Inflammatory macrophage treated with lipopolysaccharide for 4 hours (primary cell): ENCODE measurements at regions not wholly inside any gene's neighbourhood (a gene's known extent, or its start where the extent isn't known, plus 50 kb on each side); places are given as distances from the start of the nearest gene placed in this dataset.
"Not testable (repeated sequence)": the region's sequence is repeated elsewhere in the genome, so short reads cannot be mapped to it uniquely, and the experiment has no call there.

Experiments used
- DNase-seq: peaks from one replicate; pipeline ENCODE4 v3.0.0-alpha.2; 2020

DNA sequence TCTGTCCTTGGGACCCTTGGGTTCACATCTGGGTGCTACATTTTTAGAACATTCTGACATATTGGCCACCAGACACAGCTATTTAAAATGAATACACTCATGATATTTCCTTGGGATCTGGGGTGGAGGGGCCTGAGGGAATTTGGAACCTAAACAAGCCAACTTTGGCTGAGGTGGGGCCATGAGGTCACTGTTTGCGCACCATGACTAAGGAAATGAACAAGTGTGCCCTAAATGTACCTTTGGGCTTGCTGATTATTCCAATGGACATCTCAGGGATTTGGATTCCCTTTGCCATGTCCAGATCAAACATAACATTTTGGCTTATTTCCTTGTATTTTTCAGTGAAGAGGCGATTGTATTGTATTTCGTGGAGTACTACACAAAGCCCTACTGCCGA lies 80.5 kb upstream of the SEC11C start:
- DNase-seq: no peak

GRCh38 chr18:59060551-59060950 lies 79.1 kb upstream of the SEC11C start:
- no peak for DNase-seq

DNA sequence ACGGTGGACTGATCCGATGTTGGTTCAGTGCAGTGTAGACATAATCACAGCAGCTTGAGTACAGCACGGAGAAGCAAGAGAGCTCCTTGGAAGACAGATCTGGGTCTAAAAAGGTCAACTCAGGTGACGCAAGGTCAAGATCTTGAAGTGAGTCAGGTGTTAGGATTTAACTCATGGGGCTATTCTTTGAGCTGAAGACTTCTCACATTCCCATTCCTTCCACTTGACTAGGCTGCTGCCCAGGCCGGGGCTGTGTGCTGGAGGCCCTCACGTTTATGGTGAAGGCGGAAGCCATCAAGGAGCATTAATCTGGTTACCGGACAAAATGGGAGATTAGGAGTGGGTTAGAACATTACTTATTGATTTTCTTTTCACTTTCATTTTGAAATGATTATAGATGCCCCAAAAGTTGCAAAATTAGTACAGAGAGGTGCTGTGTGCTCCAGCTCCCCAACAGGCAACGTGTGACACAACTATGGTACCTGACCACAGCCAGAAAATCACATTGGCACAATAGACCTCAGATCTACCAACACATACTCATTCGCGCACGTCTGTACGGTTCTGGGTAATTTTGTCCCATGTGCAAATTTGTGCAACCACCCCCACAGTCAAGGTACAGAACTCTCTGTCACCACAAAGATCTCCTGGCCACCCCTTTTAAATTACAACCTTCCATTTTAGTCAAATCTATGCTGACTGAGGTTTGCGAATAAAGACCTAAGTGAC lies 77.6 kb upstream of the SEC11C start:
- no peak for DNase-seq

DNA sequence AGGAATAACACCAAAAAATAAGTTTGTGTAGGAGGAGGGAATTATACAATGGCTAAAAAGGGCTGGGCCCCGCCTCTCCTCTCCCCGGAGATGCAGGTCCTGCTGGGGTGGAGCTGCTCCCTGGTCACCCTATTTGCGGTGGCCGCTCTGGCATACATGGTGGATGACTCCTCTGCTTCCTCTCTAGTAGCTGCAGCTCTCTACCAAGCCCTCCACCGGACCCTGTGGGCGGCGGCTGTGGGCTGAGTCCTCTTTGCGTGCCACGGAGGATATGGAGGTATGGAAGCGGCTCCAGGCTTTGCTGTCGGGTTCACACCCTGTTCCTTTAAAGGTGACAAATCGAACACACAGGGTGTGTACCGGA lies 77.1 kb upstream of the SEC11C start:
- DNase-seq: no peak

GRCh38 chr18:59063300-59063906 lies 76.3 kb upstream of the SEC11C start:
- no peak for DNase-seq

- no peak for DNase-seq
Observed at GRCh38 chr18:59063912-59064311, 75.8 kb upstream of the SEC11C start.

GRCh38 chr18:59065684-59066083 lies 74.0 kb upstream of the SEC11C start:
- no peak for DNase-seq

- no peak for DNase-seq
Observed at GRCh38 chr18:59067873-59068272, 71.8 kb upstream of the SEC11C start.

DNA sequence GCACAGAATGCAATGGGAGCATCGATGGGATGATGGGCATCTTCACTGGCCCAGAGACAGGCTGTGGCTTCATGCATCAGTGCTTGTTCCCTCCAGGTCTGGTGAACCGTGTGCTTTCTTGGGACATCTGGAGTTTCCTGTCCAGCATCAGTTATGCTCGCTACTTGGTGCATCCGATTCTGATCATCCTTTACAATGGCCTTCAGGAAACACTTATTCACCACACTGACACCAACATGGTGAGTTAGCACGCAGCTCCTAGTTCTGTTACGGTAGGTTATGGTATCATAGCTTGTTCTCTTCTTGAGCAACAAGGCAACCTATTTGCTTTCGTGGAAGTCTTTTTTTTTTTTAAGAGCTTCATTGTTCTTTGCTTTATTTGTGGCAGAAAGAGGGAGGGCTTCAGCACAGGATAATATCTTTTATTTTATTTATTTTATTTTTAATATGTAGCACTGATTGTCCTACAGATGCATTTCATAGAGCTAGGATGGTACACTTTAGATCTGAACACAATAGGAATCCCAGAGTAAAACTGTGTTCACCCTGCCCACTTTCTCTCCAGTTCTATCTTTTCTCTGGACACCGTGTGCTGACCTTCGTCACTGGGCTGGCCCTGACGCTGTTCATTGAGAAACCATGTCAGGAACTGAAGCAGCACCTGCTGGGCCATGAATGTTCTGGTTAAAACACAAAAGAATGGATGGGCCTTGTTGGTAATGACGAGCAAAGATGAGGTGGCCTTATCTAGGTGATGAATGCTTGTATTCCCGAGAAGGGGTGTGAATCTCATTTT lies 71.2 kb upstream of the SEC11C start:
- DNase-seq: no peak

DNA sequence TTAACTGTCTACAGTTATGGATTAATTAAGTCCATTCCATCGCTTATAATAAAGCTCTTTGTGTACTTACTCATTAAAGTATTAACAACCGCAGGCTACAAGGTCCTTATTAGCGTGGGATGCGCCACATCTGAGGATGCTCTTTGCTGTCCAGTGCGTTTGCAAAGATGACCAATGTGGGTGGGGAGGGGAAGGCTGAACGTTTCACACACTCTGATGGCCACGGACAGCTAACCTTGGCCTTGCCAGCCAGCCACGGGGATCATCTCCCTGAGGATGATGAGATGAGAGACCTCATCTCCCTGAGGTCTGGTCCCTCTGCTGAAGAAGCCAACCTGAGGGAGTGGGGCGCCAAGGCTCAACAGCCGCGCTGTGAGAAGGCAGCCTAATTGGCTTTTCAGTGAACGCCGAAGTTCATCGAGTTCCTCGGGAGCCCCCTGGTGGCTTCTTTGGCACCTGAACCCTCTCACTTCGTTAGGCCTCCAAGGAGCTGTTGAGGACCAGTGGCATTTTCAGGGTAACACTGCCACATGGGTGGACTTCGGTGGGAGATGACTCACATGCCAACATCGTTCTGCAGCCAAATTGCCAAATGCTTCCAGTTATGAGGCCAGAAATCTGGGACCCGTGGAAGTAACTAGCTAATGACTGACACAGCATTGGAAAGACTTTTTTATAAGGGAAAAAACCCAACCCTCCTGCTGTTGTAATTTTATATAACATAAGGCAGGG lies 69.3 kb upstream of the SEC11C start:
- DNase-seq: peak; percentile 66

GRCh38 chr18:59072727-59073421 lies 66.8 kb upstream of the SEC11C start:
- no peak for DNase-seq

- DNase-seq: no peak
Observed at GRCh38 chr18:59075923-59076322, 63.8 kb upstream of the SEC11C start.

DNA sequence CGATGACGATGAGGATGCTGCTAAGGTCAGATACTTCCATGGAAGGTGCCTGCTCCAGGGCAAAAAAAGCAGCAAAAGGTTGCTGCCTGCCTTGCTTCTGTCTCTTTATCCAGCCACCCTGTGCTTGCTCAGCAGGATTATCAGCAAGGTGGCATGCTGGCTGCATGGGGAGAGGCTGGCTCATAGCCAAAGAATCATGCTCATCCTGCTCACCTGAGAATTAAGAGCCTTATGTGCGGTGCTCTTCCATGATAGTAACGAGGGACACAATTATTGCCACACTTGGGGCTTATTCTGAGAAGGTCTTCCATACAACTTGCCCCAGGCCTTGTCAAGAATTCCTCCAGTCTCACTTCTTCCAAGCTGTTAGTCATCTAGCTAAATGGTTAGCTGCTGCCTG lies 60.4 kb upstream of the SEC11C start:
- DNase-seq: no peak

DNA sequence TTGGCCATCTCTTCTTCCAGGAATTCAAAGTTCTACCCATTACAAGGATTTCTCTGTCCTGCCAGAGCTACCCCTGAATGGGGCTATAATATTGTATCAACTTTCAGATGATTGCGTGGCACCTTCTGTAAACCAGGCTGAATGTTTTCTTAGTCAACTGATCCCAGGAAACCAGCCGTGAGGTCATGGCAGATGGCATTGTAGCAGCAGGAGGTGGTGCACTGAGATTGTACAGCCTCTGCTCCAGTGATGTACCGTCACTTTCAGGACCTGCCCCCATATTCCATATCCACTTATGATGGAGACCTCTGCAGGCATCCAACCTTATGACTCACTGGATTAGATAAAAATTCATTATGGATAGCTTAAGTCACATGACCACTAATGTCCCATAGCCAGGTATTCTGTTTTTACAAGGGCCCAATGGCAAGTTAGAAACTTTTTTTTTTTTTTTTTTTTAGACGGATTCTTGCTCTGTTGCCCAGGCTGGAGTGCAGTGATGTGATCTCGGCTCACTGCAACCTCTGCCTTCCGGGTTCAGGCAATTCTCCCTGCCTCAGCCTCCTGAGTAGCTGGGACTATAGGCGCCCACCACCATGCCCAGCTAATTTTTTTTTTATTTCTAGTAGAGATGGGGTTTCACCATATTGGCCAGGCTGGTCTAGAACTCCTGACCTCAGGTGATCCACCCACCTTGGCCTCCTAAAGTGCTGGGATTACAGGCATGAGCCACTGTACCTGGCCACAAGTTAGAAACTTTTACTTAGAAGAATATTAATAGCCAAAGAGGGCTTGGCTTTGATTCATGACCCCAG lies 59.8 kb upstream of the SEC11C start:
- not testable (repeated sequence) for DNase-seq

GRCh38 chr18:59083136-59083818 lies 56.4 kb upstream of the SEC11C start:
- DNase-seq: no peak

- DNase-seq: no peak
Observed at GRCh38 chr18:59085126-59085794, 54.4 kb upstream of the SEC11C start.

GRCh38 chr18:59085797-59086196 lies 53.9 kb upstream of the SEC11C start:
- DNase-seq: no peak

DNA sequence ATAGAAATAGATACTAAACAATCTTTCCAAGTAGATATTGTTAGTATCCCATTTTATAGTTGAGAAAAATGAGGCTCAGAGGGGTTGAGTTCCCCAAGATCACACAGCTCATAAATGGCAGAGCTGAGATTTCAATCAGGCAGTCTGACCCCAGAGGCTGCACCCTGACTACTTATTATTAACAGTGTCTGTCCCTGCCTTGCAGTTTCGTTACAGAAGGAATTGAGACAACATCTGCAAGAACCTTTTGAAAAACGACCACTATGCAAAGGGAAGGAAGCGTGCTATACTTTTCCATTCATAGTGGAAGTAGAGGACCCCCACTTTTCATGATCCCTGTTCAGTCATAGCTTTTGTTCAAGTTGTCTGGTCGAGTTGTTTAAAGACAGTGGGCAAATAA lies 53.2 kb upstream of the SEC11C start:
- no peak for DNase-seq

GRCh38 chr18:59087391-59087790 lies 52.3 kb upstream of the SEC11C start:
- DNase-seq: no peak
